ENCODE measurements at regions not wholly inside any gene's neighbourhood (a gene's known extent, or its start where the extent isn't known, plus 50 kb on each side); places are given as distances from the start of the nearest gene placed in this dataset.

- Histone ChIP-seq H3K9me3 (ENCODE audit: insufficient read depth, low read length) (peaks cover 5% of the 10 kb centered on the region; the same call in 1 of the 2 replicates), H3K4me3 (ENCODE audit: low read length) (no peak overlapping the region), H3K4me1 (ENCODE audit: low read length) (peaks cover 47% of the 10 kb centered on the region), H3K9ac (ENCODE audit: low read length) (no peak overlapping the region), H3K36me3 (replicated peaks; ENCODE audit: low read depth, low read length) (no peaks in the 10 kb centered on the region), H4K20me1 (ENCODE audit: insufficient read depth, low read length) (no peaks in the 10 kb centered on the region), H3K4me2 (ENCODE audit: low read length) (no peak overlapping the region), H3K27ac (ENCODE audit: low read length) (no peak overlapping the region), H3K27me3 (ENCODE audit: low read depth, low read length) (0 out of 2 replicates have a peak, but pooled peaks cover 5% of the 10 kb centered on the region), H2AFZ (ENCODE audit: low read depth, low read length) (no peak overlapping the region), H3K79me2 (ENCODE audit: low read length) (no peaks in the 10 kb centered on the region)
- TF ChIP-seq CTCF (IDR thresholded peaks at IDR 0.05; ENCODE audit: low read depth, low read length) (no peak), EZH2phosphoT487 (IDR thresholded peaks at IDR 0.05; ENCODE audit: low read depth) (no peak)
Observed at GRCh38 chr2:43130548-43130875, 95.9 kb downstream of the ZFP36L2 start.

GRCh38 chr2:43129676-43130547 lies 96.5 kb downstream of the ZFP36L2 start:
- no peak overlapping the region for H3K9ac ChIP-seq (ENCODE audit: low read length)
- no peak overlapping the region for H3K27ac ChIP-seq (ENCODE audit: low read length)

GRCh38 chr2:43128559-43128955 lies 97.8 kb downstream of the ZFP36L2 start:
- TF ChIP-seq CTCF (IDR thresholded peaks at IDR 0.05; ENCODE audit: low read depth, low read length) (no peak), EZH2phosphoT487 (IDR thresholded peaks at IDR 0.05; ENCODE audit: low read depth) (no peak)
- H3K4me1 ChIP-seq (ENCODE audit: low read length), result peaks cover 44% of the 10 kb centered on the region
- no peaks in the 10 kb centered on the region for H3K79me2 ChIP-seq (ENCODE audit: low read length)
- H4K20me1 ChIP-seq (ENCODE audit: insufficient read depth, low read length), result no peaks in the 10 kb centered on the region
- H3K4me3 ChIP-seq (ENCODE audit: low read length), result no peak overlapping the region
- peaks cover under 1% of the 10 kb centered on the region; the same call in 1 of the 2 replicates for H3K9me3 ChIP-seq (ENCODE audit: insufficient read depth, low read length)
- H2AFZ ChIP-seq (ENCODE audit: low read depth, low read length), result no peak overlapping the region
- no peak overlapping the region for H3K27ac ChIP-seq (ENCODE audit: low read length)
- no peaks in the 10 kb centered on the region for H3K36me3 ChIP-seq (replicated peaks; ENCODE audit: low read depth, low read length)
- 0 out of 2 replicates have a peak, but pooled peaks cover 5% of the 10 kb centered on the region for H3K27me3 ChIP-seq (ENCODE audit: low read depth, low read length)
- no peak overlapping the region for H3K9ac ChIP-seq (ENCODE audit: low read length)
- no peak overlapping the region for H3K4me2 ChIP-seq (ENCODE audit: low read length)

More at GRCh38 chr2:43129676-43130547, 96.5 kb downstream of the ZFP36L2 start:
- peaks cover 47% of the 10 kb centered on the region for H3K4me1 ChIP-seq (ENCODE audit: low read length)
- H3K79me2 ChIP-seq (ENCODE audit: low read length), result no peaks in the 10 kb centered on the region
- H3K27me3 ChIP-seq (ENCODE audit: low read depth, low read length), result 0 out of 2 replicates have a peak, but pooled peaks cover 5% of the 10 kb centered on the region
- peaks cover 5% of the 10 kb centered on the region; the same call in 1 of the 2 replicates for H3K9me3 ChIP-seq (ENCODE audit: insufficient read depth, low read length)
- no peaks in the 10 kb centered on the region for H4K20me1 ChIP-seq (ENCODE audit: insufficient read depth, low read length)
- no peaks in the 10 kb centered on the region for H3K36me3 ChIP-seq (replicated peaks; ENCODE audit: low read depth, low read length)
- TF ChIP-seq CTCF (IDR thresholded peaks at IDR 0.05; ENCODE audit: low read depth, low read length) (no peak), EZH2phosphoT487 (IDR thresholded peaks at IDR 0.05; ENCODE audit: low read depth) (no peak)
- no peak overlapping the region for H2AFZ ChIP-seq (ENCODE audit: low read depth, low read length)
- no peak overlapping the region for H3K4me3 ChIP-seq (ENCODE audit: low read length)
- H3K4me2 ChIP-seq (ENCODE audit: low read length), result no peak overlapping the region

GRCh38 chr2:43127941-43128558 lies 98.4 kb downstream of the ZFP36L2 start:
- Histone ChIP-seq H3K27me3 (ENCODE audit: low read depth, low read length) (0 out of 2 replicates have a peak, but pooled peaks cover 5% of the 10 kb centered on the region), H3K27ac (ENCODE audit: low read length) (no peak overlapping the region), H3K4me1 (ENCODE audit: low read length) (peaks cover 39% of the 10 kb centered on the region), H3K9me3 (ENCODE audit: insufficient read depth, low read length) (no peaks in the 10 kb centered on the region), H3K4me2 (ENCODE audit: low read length) (no peak overlapping the region), H3K9ac (ENCODE audit: low read length) (no peak overlapping the region), H4K20me1 (ENCODE audit: insufficient read depth, low read length) (no peaks in the 10 kb centered on the region), H3K79me2 (ENCODE audit: low read length) (no peaks in the 10 kb centered on the region), H3K4me3 (ENCODE audit: low read length) (no peak overlapping the region), H3K36me3 (replicated peaks; ENCODE audit: low read depth, low read length) (no peaks in the 10 kb centered on the region), H2AFZ (ENCODE audit: low read depth, low read length) (no peak overlapping the region)
- TF ChIP-seq CTCF (IDR thresholded peaks at IDR 0.05; ENCODE audit: low read depth, low read length), result no peak
- TF ChIP-seq EZH2phosphoT487 (IDR thresholded peaks at IDR 0.05; ENCODE audit: low read depth), result no peak
